Inferior parietal cortex (tissue), 1 donor: ENCODE measurements at regions not wholly inside any gene's neighbourhood (a gene's known extent, or its start where the extent isn't known, plus 50 kb on each side); places are given as distances from the start of the nearest gene placed in this dataset.

Experiments used
- DNase-seq: peaks from one replicate; pipeline ENCODE4 v3.0.0-alpha.2; 2016; ENCODE audit errors: extremely low spot score

DNA sequence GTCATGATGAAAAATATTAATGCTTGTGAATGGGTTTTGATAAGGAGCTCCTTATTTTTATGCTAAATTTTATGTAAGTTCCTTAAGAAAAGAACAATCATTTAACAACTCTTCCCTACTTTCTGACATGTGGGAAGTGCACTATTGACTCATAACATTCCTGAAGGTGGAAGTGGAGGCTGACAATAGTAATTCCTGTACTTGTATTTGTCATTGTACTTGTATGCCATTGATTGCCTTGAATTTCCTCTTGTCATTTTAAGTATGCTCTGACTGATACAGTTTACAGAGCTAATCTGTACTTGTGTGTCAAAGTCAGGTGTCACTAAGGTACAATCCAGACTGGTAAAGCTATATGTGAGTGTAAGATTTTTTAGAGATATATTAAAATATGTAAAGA lies 440.0 kb downstream of the SLC16A7 start:
- no peak for DNase-seq

DNA sequence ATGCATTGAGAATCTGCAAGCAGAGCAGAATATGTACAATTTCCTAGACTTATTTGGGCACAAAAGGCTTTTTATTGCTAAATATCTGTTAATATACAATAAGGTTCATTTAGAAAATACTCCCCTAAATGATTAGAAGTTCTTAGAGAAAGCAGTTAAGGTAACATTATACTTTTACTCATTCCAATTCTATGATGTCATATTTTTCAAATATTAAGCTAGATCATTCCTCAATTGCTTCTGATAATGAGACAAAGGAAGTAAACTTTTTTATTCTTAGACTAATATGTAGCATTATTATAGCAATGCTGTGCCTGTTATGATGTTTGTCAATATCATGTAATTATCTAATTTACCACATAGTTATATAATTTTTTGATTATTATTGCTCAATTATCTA lies 447.0 kb downstream of the SLC16A7 start:
- no peak for DNase-seq

DNA sequence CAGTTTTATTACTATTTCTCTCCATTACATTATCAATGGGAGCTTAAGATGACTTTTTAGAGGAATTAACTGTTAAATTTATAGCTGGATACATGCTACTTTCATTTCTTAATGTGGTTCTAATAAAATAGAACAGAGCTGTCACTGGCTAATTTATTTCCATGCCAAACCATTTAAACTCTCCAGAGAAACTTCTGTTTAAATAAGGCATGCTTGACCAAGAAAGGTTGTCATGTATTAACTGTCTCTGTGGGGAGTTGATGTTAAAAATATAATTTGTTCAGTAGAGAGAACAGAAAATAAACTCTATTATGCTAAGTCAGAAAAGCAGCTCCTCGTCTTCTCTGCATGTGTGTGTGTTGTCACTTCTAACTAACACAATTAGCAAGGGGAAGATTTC lies 447.4 kb downstream of the SLC16A7 start:
- DNase-seq = no peak

DNA sequence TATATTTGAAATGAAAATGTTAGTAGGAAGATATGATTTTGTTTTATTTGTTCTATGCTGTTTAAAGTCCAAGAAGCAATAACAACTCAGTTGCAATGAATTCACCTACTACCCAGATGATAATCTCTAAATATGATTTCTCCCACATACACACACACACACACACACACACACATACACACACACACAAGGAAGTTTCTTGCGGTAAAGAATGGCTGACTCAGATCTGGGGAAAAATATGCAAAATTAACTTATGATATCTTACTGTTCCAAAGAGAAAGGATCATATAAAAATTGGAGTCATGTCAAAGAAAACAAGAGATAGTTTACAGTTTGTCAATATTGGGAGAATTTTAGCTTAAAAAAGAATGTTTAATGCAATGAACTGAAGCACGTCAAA lies 456.7 kb downstream of the SLC16A7 start:
- DNase-seq = no peak

DNA sequence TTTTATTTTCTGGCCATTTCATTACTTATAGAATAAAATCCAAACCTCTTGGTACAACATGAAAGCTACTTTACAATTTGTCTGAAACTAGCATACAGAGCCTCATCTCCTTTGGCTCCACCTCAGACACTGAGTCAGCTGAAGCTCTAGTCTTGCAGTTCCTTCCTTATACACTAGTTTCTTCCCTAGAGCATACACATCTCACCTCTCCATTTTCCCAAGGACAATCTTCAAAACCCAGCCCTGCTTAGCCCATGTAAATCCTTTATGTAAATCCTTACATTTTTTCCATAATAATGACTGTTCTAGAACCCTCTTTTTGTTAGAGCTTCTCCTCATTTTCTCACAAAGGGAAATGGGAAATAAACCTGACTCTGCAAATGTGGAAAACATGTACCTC lies 463.4 kb downstream of the SLC16A7 start:
- DNase-seq = no peak

DNA sequence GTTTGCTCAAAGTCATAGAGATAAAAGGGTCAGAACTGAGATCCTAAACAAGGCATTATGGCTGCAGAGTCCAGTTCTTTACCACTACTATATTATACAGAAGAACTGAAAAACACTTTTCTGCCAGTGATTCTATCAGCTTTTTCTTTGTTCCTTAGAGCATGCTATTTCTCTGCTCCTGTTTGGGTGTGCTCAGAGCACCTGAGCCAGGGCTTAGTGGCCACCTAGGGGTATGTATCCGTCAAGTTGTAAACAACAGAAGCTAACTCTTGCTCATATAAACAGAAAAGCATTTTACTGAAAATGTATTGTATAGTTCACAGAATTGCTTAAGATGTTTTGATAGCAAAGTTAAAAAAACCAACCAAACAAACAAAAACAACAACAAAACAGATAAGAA lies 470.8 kb downstream of the SLC16A7 start:
- no peak for DNase-seq

DNA sequence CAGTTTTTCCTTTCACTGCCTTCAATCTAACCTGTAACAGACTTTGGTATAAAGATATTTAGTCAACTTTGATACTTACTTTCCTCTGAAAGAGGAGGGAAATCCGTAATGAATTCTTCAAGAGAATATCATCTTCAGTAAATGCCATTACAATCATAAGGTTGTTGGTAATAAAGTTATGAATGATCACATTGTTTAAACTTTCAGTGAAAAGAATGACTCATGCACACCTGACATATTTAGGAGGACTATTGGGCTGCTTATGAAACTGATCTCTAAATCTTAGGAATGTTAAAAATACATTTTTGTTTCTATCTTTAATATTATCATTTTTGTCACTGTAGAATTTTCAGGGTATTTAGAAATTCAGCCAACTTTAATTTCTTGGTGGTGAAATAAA lies 474.7 kb downstream of the SLC16A7 start:
- DNase-seq = no peak

DNA sequence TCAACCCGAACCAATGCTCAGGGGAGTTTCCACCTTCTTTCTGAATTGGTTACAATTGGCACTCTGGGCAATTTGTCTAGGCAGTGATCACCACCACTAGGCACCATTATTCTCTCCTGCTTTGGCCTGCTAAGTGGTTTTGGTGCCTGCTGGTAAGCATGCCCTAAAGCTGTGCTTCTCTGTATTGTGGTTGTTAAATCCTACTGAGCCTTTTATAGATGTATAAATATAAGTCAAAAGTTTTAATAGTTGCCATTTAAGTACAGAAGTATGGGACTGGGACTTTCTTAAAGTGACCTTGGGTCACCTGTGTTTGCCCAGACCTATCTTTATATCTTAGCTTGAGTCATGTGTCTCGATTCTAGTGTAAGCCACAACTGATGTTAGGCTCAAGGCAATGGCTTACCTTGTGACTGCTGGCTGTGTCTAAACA lies 475.9 kb downstream of the SLC16A7 start:
- no peak for DNase-seq

DNA sequence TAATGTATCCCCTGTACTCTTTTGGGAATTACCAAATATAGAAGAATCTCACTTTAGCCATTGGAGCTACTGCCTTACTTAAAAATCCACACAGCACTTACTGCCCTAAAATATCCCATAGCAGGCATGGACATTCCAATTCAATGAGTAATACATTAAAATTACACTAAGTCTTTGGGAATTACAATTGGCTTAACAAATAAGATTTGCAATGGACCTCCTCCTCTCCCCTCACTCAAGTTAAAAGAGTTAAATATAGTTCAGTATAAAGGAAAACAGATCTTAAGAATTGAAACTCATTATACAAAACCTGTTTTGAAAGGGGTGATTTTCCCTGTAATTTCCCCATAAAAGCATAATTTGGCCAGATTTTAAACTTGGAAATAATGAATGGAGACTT lies 477.1 kb downstream of the SLC16A7 start:
- DNase-seq = no peak

DNA sequence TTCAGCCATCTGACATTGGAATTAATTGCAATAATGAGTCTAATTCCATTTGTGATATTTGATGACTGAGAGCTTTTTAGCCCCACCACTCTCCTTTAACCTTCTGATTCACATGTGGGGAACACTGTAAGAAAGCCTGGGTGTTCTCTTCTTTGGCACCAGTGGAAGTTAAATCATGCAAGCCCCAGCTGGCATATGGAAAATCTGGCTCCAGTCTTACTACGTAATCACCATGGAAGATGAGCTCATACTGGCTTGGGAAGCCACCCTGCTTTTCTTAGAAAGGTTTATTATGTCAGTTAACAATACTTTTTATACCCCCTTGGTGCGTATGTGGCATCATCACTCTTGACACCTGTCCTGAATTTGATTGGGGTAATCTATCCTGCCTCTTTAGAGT lies 479.3 kb downstream of the SLC16A7 start:
- no peak for DNase-seq

DNA sequence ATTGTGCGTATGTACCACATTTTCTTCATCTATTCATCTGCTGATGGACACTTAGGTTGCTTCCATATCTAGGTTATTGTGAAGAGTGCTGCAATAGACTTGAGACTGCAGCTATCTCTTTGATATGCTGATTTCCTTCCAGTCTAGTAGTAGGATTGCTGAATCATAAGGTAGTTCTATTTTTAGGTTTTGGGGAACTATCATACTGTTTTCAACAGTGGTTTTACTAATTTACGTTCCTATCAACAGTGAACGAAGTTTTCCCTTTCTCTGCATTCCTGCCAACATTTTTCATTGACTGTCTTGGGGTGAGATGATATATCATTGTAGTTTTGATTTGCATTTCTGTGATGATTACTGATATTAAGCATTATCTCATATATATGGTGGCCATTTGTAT lies 482.2 kb downstream of the SLC16A7 start:
- DNase-seq = no peak

DNA sequence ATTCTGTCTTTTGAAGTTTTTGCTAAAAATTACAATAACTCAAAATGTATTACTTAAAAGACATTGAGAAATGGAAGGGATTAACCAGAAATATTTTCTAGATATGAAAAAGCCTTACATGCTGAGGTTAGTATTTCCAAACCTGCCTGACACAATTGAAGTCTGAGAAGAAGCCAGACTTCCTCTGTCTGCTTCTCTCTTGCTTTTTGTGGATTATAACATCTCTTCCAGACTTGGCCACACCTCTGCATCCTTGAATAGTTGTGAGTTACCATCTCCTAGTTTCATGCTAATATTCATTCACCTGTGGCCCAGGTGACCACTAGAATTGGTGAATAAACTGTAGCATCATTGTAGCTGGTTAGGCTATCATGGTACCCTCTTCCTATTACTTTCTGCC lies 497.6 kb downstream of the SLC16A7 start:
- DNase-seq = no peak

DNA sequence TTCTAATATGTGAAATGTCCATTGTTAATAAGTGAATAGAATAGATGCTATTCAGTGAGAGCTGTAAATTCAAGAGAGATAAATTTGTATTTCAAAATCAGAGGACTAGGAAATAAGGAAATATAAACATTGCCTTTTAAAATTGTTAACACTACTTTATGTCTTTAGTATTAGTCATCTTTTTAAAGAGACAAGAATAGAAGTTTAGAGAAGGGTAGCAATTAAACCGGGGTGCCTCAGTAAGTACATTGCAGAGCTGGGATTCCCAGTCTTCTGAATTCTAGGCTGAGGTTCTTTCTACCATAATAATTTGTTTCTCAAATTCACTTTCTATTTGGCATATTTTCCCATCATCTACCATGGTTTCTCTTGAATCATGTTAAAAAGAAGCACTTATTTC lies 498.6 kb downstream of the SLC16A7 start:
- no peak for DNase-seq

DNA sequence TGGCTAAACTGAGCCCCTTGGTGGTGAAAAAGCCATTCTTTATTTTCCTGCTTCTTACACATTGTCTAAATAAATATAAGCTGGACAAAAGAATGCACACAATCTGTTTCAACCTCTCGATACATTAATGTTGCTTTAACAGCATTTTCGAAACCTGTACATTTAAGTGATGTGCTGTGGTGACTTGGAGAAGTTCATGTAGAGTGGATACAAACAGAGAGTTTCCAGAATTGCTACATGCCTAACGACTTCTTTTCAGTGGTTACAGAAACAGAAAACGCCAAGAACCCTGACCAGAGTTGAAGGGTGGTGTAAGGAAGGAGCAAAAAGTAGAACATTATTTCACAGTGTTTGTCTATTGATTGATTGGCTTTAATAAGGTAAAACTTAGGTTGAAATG lies 500.9 kb downstream of the SLC16A7 start:
- no peak for DNase-seq

DNA sequence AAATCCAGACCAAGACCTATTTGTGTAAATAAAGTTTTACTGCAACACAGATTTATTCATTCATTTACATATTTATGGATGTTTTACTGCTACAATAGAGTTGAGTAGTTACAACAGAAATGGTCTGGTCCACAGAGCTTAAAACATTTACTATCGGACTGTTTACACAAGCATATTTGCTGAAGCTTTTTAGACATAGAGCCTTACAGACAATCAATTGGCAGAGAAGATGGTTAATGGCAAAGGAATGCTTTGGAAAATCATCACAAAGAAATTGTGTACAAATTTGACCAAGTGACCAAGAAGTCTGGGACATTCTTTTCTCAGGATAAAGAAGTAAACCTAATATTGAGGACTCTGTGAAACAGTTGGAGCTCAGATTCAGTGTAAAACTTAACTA lies 504.3 kb downstream of the SLC16A7 start:
- no peak for DNase-seq

DNA sequence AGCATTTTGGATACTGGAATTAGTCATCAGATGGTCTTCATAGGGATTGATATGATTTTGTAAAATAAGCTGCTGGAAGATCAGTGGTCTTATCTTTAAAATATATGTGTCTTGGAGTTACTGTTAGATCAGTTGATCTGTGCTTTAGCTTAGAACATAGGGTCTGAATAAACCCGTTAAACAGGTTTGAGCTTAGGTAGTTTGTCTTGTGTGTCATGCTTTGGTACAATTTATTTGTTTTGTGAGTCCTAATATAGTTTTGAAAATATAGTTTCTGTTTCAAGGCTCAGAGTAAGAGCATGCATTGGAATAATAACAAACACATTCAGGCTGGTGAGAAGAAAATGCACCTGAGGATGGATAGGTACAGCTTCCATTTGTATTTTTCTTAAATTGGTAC lies 505.0 kb downstream of the SLC16A7 start:
- no peak for DNase-seq

DNA sequence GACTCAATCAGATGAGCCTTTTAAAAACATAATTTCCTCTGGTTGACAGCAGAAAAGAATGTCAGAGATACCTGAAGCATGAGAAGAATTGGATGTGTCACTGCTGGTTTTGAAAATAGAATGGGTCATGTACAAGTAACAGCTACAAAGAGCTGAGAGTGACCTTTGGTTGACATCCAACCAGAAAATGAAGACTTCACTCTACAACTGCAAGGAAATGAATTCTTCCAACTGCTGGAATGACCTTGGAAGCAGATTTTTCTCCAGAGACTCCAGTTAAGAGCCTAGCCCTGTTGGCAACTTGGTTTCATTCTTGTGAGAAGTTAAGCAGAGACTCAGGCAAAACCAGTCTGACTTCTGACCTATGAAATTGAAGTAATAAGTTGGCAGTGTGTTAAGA lies 505.9 kb downstream of the SLC16A7 start:
- no peak for DNase-seq

DNA sequence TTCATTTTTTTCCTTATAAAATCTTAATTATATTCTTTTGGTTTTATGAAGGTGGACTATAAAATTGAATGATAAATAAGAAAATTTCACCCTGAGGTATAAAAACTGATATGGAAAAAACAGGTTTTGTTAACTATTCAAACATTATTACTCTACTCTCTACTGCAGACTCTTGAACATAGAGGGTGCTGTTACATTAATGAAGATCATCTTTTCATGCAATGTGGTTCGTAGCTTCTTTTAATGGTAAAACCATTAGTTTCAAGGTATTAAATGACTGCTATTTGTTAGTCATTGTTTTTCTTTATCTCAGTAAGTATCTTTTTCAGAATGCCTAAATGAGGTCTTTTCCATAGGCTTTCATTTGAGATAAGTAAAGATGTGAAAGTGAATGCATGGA lies 510.4 kb downstream of the SLC16A7 start:
- no peak for DNase-seq

DNA sequence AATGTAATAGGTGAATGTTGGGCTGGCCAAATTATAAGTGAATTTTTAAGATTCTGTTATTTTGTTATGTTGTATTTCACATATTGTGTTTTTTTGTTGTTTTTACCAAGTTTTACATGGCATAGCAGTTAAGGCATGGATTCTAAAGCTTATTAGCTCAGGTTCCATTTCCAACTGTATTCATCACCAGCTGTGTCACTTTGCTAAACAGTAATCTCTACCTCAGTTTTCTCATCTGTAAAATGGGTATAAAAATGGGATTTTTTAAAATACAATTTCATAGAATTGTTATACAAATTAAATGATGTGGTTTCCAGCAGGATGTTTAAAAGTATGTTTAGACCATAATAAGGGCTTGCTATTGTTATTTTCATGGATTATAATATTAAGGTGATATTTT lies 512.2 kb downstream of the SLC16A7 start:
- no peak for DNase-seq

DNA sequence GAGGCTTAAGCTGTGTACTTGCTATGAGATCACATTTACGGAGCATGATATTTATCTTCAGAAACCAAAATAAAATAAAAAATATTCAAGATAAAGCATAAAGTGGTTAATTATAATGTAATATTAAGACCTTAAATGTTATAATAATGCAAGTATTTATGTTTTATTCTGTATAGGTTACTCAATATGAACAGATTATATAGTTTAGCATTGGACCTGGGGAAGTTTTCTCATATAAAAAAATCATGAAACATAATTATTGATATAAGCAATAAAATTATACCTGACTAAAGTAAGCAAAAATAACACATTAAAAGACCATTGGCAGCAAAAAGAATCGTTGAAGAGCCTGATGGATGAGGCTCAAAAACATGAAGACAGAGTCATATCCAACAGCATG lies 516.2 kb downstream of the SLC16A7 start:
- DNase-seq = no peak

DNA sequence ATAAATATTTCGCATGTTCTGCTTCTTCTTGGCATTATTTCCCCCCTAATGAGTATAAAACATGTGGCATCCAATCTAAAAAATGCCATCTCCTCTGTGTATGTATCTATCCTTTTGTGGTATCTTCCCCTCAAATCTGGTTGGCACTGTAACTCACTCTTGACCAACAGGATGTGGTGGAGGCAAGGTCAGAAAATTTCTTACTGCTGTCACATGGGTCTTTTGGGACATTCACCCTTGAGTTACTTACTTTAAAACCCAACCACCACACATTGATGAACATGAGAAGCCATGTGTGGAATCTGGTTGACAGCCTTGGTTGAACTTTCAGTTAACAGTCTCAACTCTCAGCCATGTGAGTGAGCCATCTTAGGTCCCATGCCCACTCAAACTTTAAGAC lies 516.9 kb downstream of the SLC16A7 start:
- no peak for DNase-seq

DNA sequence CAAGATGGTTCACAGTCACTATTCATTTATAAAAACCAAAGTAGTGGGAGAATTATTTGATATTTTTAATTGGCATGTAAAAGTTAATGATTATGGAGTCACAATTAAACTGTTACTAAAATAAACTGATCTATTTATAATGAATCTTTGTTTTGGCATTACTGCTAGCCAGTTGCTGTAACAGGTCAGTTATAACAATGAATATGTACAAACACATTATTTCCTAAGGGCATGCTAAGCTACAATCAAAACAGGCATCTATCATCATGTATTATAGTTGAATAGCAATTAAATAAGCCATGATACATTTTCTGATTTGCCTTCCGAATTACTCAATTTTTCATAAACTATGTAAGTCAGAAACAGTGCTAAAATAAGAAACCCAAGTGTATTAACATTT lies 518.3 kb downstream of the SLC16A7 start:
- no peak for DNase-seq

DNA sequence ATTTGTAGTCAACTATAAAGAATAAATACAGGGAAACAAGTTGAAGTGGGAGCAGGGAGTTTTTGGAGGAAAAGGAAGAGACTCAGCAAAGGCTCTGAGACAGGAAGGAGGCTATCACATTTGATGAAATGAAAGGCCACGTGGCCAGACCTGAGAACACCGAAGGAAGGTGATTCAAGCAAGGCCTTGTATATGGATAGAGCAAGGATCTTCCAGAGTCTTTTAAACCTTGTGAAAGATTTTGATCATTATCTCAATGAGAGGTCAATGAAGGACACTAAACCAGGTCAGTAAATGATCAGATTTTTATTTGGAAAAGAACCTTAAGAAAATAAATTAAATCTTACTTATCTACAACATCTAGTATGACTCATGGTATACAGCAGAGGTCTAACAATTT lies 523.5 kb downstream of the SLC16A7 start:
- DNase-seq = no peak

DNA sequence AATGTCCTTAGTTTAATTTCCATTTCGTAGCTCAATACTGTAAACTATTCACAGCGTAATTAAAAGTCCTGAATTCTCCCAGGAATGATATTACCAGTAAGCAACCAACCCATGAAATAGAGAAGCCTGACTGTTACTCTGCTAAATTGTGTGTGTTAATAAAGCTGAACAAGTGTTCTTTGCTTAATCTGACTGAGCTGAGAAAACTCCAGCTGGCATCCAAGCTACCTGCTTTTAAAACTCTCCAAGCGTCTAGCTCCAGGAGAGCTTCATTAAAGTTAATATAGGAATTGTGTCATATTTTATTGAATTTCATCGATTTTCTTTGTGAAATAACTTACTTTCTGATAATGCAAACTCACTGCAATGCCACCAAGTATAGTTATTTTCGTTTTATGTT lies 524.4 kb downstream of the SLC16A7 start:
- DNase-seq = no peak

DNA sequence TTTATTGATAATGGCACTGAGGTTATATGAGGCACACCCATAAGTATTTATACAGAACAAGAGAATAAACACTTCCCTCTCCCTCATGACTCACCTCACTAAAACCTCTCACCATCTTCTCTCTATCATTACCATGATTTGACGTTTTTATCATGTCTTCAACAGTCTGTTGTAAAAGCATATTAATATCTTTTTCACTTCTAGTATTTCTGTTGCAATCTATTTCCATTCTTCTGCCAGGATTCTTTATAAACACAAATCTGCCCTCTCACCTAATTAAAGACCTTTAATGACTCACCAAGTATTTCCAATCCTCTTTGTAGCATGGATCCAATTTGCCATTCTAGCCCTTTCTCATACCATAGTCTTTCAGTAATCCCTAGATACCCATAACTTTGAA lies 527.7 kb downstream of the SLC16A7 start:
- no peak for DNase-seq
